GM23338 (cell line): ENCODE measurements at regions not wholly inside any gene's neighbourhood (a gene's known extent, or its start where the extent isn't known, plus 50 kb on each side); places are given as distances from the start of the nearest gene placed in this dataset.

Experiments
- ATAC-seq: fragments of 200-7000 bp; cut with Tn5 transposase; 3 replicates; pipeline ENCODE4 v1.9.1; 2020
- DNase-seq: peaks from one replicate; pipeline ENCODE4 v3.0.0-alpha.2; 2015; ENCODE audit warnings: low spot score
- H2AFZ ChIP-seq: fragments of 200-600 bp; sonication (generic); 2 replicates; pipeline ENCODE4 v1.8.0; 2016; ENCODE audit warnings: antibody characterized with exemption, mild to moderate bottlenecking, moderate library complexity
- H3F3A ChIP-seq: fragments of 200-600 bp; sonication (generic); replicated peaks from 2 replicates; pipeline ENCODE4 v1.8.0; 2017; ENCODE audit warnings: antibody characterized with exemption, mixed run types, low read depth
- H3K27ac ChIP-seq: fragments of 200-600 bp; sonication (generic); 2 replicates; pipeline ENCODE4 v1.6.1; 2016; ENCODE audit warnings: low read depth
- H3K27me3 ChIP-seq: fragments of 200-600 bp; sonication (generic); 2 replicates; pipeline ENCODE4 v1.8.0; 2016; ENCODE audit warnings: mild to moderate bottlenecking, mixed run types, moderate library complexity; ENCODE audit not compliant: insufficient read depth
- H3K36me3 ChIP-seq: fragments of 200-600 bp; sonication (generic); 2 replicates; pipeline ENCODE4 v1.8.0; 2016; ENCODE audit warnings: mild to moderate bottlenecking; ENCODE audit not compliant: insufficient read depth
- H3K4me1 ChIP-seq: fragments of 200-600 bp; sonication (generic); 2 replicates; pipeline ENCODE4 v1.8.0; 2016; ENCODE audit warnings: mild to moderate bottlenecking, moderate library complexity; ENCODE audit not compliant: insufficient read depth
- H3K4me2 ChIP-seq: fragments of 200-600 bp; sonication (generic); 2 replicates; pipeline ENCODE4 v1.7.1; 2017; ENCODE audit warnings: mixed run types
- H3K4me3 ChIP-seq: fragments of 200-600 bp; sonication (generic); 2 replicates; pipeline ENCODE4 v1.6.1; 2016; ENCODE audit warnings: mixed run types
- H3K79me2 ChIP-seq: fragments of 200-600 bp; sonication (generic); replicated peaks from 2 replicates; pipeline ENCODE4 v1.8.0; 2017; ENCODE audit warnings: mild to moderate bottlenecking; ENCODE audit not compliant: insufficient read depth
- H3K9me2 ChIP-seq: fragments of 200-600 bp; sonication (generic); 2 replicates; pipeline ENCODE4 v1.8.0; 2017; ENCODE audit not compliant: insufficient read depth
- H4K20me1 ChIP-seq: fragments of 200-600 bp; sonication (generic); replicated peaks from 2 replicates; pipeline ENCODE4 v1.8.0; 2017; ENCODE audit warnings: mild to moderate bottlenecking; ENCODE audit not compliant: insufficient read depth
- H3K27ac Mint-ChIP-seq: 2 replicates; pipeline ENCODE4 v1.8.0; 2020; ENCODE audit warnings: inconsistent platforms, mild to moderate bottlenecking, moderate library complexity, mixed read lengths
- H3K27me3 Mint-ChIP-seq: 3 replicates; pipeline ENCODE4 v1.8.0; 2022; ENCODE audit warnings: low read depth, mild to moderate bottlenecking, moderate library complexity, mixed read lengths, inconsistent platforms; ENCODE audit not compliant: insufficient read depth, poor library complexity
- H3K36me3 Mint-ChIP-seq: 3 replicates; pipeline ENCODE4 v1.8.0; 2021; ENCODE audit warnings: low read depth, mild to moderate bottlenecking, inconsistent platforms, moderate library complexity, mixed read lengths
- H3K4me1 Mint-ChIP-seq: 3 replicates; pipeline ENCODE4 v1.8.0; 2020; ENCODE audit warnings: mild to moderate bottlenecking, inconsistent platforms, mixed read lengths
- H3K4me3 Mint-ChIP-seq: 3 replicates; pipeline ENCODE4 v1.8.0; 2021; ENCODE audit warnings: moderate library complexity, mild to moderate bottlenecking, inconsistent platforms, mixed read lengths
- H3K9me3 Mint-ChIP-seq: 3 replicates; pipeline ENCODE4 v1.8.0; 2020; ENCODE audit warnings: moderate library complexity, mild to moderate bottlenecking, inconsistent platforms, mixed read lengths
- CREB1 ChIP-seq: fragments of 250-450 bp; sonication (Bioruptor Pico); IDR thresholded peaks from 2 replicates; pipeline ENCODE4 v1.5.0; 2020; ENCODE audit warnings: low read depth, mild to moderate bottlenecking, moderate library complexity
- CTCF ChIP-seq, 2 experiments: fragments of 200-600 bp in 1 of 2; sonication (generic) in 1 of 2; conservative IDR thresholded peaks; 2 replicates each; pipeline versions ENCODE4 v1.5.1 to v1.6.1; 2016 to 2017; ENCODE audit warnings: antibody characterized with exemption in 2 of 2, low read depth in 2 of 2, mild to moderate bottlenecking in 2 of 2, moderate library complexity in 1 of 2
- ETS1 ChIP-seq: IDR thresholded peaks from 2 replicates; pipeline ENCODE4 v1.6.1; 2016; ENCODE audit warnings: antibody characterized with exemption
- EZH2 ChIP-seq: fragments of 200-600 bp; sonication (generic); IDR thresholded peaks from one replicate; pipeline ENCODE4 v1.8.0; 2017; ENCODE audit warnings: antibody characterized with exemption, mild to moderate bottlenecking, low read depth; ENCODE audit not compliant: unreplicated experiment
- EZH2phosphoT487 ChIP-seq: fragments of 200-600 bp; sonication (generic); IDR thresholded peaks from one replicate; pipeline ENCODE4 v1.8.1; 2018; ENCODE audit warnings: antibody characterized with exemption; ENCODE audit not compliant: unreplicated experiment
- JUNB ChIP-seq: IDR thresholded peaks from one replicate; pipeline ENCODE4 v1.6.1; 2016; ENCODE audit warnings: antibody characterized with exemption; ENCODE audit not compliant: unreplicated experiment
- NANOG ChIP-seq: IDR thresholded peaks from 2 replicates; pipeline ENCODE4 v1.6.1; 2016; ENCODE audit warnings: antibody characterized with exemption, borderline replicate concordance
- POLR2AphosphoS5 ChIP-seq: IDR thresholded peaks from 2 replicates; pipeline ENCODE4 v1.6.1; 2016; ENCODE audit warnings: antibody characterized with exemption, low read depth
- REST ChIP-seq: IDR thresholded peaks from one replicate; pipeline ENCODE4 v1.6.1; 2018; ENCODE audit warnings: antibody characterized with exemption; ENCODE audit not compliant: unreplicated experiment
- STAT1 ChIP-seq: IDR thresholded peaks from one replicate; pipeline ENCODE4 v1.6.1; 2016; ENCODE audit warnings: antibody characterized with exemption; ENCODE audit not compliant: unreplicated experiment
- ZNF114 ChIP-seq: fragments of 250-450 bp; sonication (Bioruptor Pico); IDR thresholded peaks from 2 replicates; pipeline ENCODE4 v1.5.0; 2020; ENCODE audit warnings: mild to moderate bottlenecking, moderate library complexity
- ZNF331 ChIP-seq: fragments of 250-450 bp; sonication (Bioruptor Pico); IDR thresholded peaks from 2 replicates; pipeline ENCODE4 v1.5.0; 2020; ENCODE audit warnings: low read depth, mild to moderate bottlenecking, moderate library complexity
- ZNF462 ChIP-seq: fragments of 250-450 bp; sonication (Bioruptor Pico); IDR thresholded peaks from 2 replicates; pipeline ENCODE4 v1.5.0; 2020; ENCODE audit warnings: mild to moderate bottlenecking, moderate library complexity

GRCh38 chr1:148294116-148294807 is 142.2 kb upstream of the NBPF11 start:
- no peaks in the 10 kb centered on the region for H3K27me3 ChIP-seq
- H3K4me3 ChIP-seq = no peak overlapping the region
- H3K27ac ChIP-seq = no peak overlapping the region
- no peak overlapping the region for H2AFZ ChIP-seq
- ATAC-seq (no peak), DNase-seq (no peak)
- no peaks in the 10 kb centered on the region; the same call in 1 of the 2 replicates for H3K36me3 ChIP-seq
- H3K36me3 Mint-ChIP-seq = 0 out of 3 replicates have a peak, but pooled peaks cover 4% of the 10 kb centered on the region
- TF ChIP-seq EZH2 = no peak
- TF ChIP-seq JUNB = no peak
- TF ChIP-seq STAT1 = no peak
- TF ChIP-seq ZNF462 (CRISPR knock-in tag) = no peak
- no peak for TF ChIP-seq EZH2phosphoT487
- no peak for TF ChIP-seq POLR2AphosphoS5
- no peak for TF ChIP-seq ZNF331
- TF ChIP-seq CREB1 (CRISPR knock-in tag) = no peak
- TF ChIP-seq ETS1 = no peak
- no peak for TF ChIP-seq REST
- no peak for TF ChIP-seq NANOG
- TF ChIP-seq CTCF (conservative IDR thresholded peaks at IDR 0.05; ENCODE audit: low read depth in 2 of 2) = no peak
- no peak for TF ChIP-seq ZNF114
- no peak overlapping the region for H3K4me3 Mint-ChIP-seq
- H3K4me1 ChIP-seq = no peaks in the 10 kb centered on the region
- H3K79me2 ChIP-seq = no peaks in the 10 kb centered on the region
- H3K4me2 ChIP-seq = no peak overlapping the region
- H3K4me1 Mint-ChIP-seq = no peaks in the 10 kb centered on the region
- H4K20me1 ChIP-seq = no peaks in the 10 kb centered on the region
- no peaks in the 10 kb centered on the region for H3F3A ChIP-seq
- no peaks in the 10 kb centered on the region for H3K9me2 ChIP-seq
- H3K9me3 Mint-ChIP-seq = peaks cover 5% of the 10 kb centered on the region; the same call in 1 of the 3 replicates
- peaks cover 5% of the 10 kb centered on the region for H3K27me3 Mint-ChIP-seq
- no peak overlapping the region for H3K27ac Mint-ChIP-seq
